SK-N-SH (cell line): ENCODE measurements at regions not wholly inside any gene's neighbourhood (a gene's known extent, or its start where the extent isn't known, plus 50 kb on each side); places are given as distances from the start of the nearest gene placed in this dataset.

Source experiments
- CTCF ChIA-PET: fragments of 300-600, 350-600 bp; formaldehyde crosslinking; extraction: SDS; loops from one replicate; lab custom pipeline; 2021; lab: Yijun Ruan, JAX
- POLR2A ChIA-PET: fragments of 350-600 bp; sonication (Branson Sonifier 250); formaldehyde crosslinking; extraction: SDS; loops from one replicate; lab custom pipeline; 2020; ENCODE audit warnings: antibody characterized with exemption, inconsistent platforms; lab: Yijun Ruan, JAX
- DNase-seq: peaks from one replicate; pipeline ENCODE4 v3.0.0; 2012
- H2AFZ ChIP-seq: fragments of 200-600 bp; sonication (generic); 2 replicates; pipeline ENCODE4 v1.8.1; 2016; ENCODE audit warnings: antibody characterized with exemption, mild to moderate bottlenecking, low read depth
- H3F3A ChIP-seq: fragments of 200-600 bp; sonication (generic); replicated peaks from 2 replicates; pipeline ENCODE3; 2016; ENCODE audit warnings: antibody characterized with exemption, mild to moderate bottlenecking; ENCODE audit not compliant: insufficient read depth
- H3K27ac ChIP-seq, 2 experiments: fragments of 200-500 bp in 1 of 2; fragments of 200-600 bp in 1 of 2; sonication (Bioruptor generic) in 1 of 2; sonication (generic), shearing (Covaris generic) in 1 of 2; 2 replicates each; pipeline versions ENCODE4 v1.5.1 to v1.6.1; 2014 to 2016; ENCODE audit warnings: low read depth in 2 of 2, inconsistent platforms in 1 of 2, low read length in 1 of 2, mild to moderate bottlenecking in 1 of 2, mixed read lengths in 1 of 2
- H3K27me3 ChIP-seq: fragments of 200-600 bp; sonication (generic), shearing (Covaris generic); 2 replicates; pipeline ENCODE4 v1.6.1; 2016; ENCODE audit warnings: mixed run types; ENCODE audit not compliant: insufficient read depth
- H3K36me3 ChIP-seq, 2 experiments: fragments of 200-500 bp in 1 of 2; fragments of 200-600 bp in 1 of 2; sonication (Bioruptor generic) in 1 of 2; sonication (generic) in 1 of 2; replicated peaks in 1 of 2; 2 replicates each; pipeline versions ENCODE3 to v1.5.1; 2014 to 2016; ENCODE audit warnings: low read length in 1 of 2, mild to moderate bottlenecking in 1 of 2; ENCODE audit not compliant: insufficient read depth in 2 of 2, control insufficient read depth in 1 of 2
- H3K4me1 ChIP-seq, 2 experiments: fragments of 200-500 bp in 1 of 2; fragments of 200-600 bp in 1 of 2; sonication (Bioruptor generic) in 1 of 2; sonication (generic), shearing (Covaris generic) in 1 of 2; 2 replicates each; pipeline versions ENCODE4 v1.5.1 to v1.6.1; 2014 to 2016; ENCODE audit warnings: low read depth in 1 of 2, low read length in 1 of 2, mixed run types in 1 of 2; ENCODE audit not compliant: insufficient read depth in 2 of 2, control insufficient read depth in 1 of 2
- H3K4me2 ChIP-seq: fragments of 200-600 bp; sonication (generic), shearing (Covaris generic); 2 replicates; pipeline ENCODE4 v1.6.1; 2017; ENCODE audit warnings: mixed run types
- H3K4me3 ChIP-seq, 2 experiments: fragments of 200-500 bp in 1 of 2; fragments of 200-600 bp in 1 of 2; sonication (Bioruptor generic) in 1 of 2; sonication (generic), shearing (Covaris generic) in 1 of 2; 2 replicates each; pipeline versions ENCODE4 v1.5.1 to v1.8.1; 2014 to 2016; ENCODE audit warnings: low read depth in 2 of 2, inconsistent platforms in 1 of 2, low read length in 1 of 2, mild to moderate bottlenecking in 1 of 2, mixed read lengths in 1 of 2, moderate library complexity in 1 of 2
- H3K79me2 ChIP-seq: fragments of 200-600 bp; sonication (generic); 2 replicates; pipeline ENCODE4 v1.8.1; 2017; ENCODE audit warnings: mild to moderate bottlenecking; ENCODE audit not compliant: insufficient read depth
- H3K9ac ChIP-seq: fragments of 200-600 bp; sonication (generic); 2 replicates; pipeline ENCODE4 v1.6.1; 2017; ENCODE audit warnings: mixed run types
- H3K9me2 ChIP-seq: fragments of 200-600 bp; sonication (generic); 2 replicates; pipeline ENCODE4 v1.6.1; 2017; ENCODE audit warnings: mixed run types
- H3K9me3 ChIP-seq: fragments of 200-600 bp; sonication (generic); 2 replicates; pipeline ENCODE4 v1.6.1; 2017; ENCODE audit warnings: mixed run types, mild to moderate bottlenecking, moderate library complexity
- H4K20me1 ChIP-seq: fragments of 200-600 bp; sonication (generic); 2 replicates; pipeline ENCODE4 v1.6.1; 2017; ENCODE audit warnings: mild to moderate bottlenecking, mixed run types; ENCODE audit not compliant: insufficient read depth
- CHD2 ChIP-seq: fragments of 150-350 bp; IDR thresholded peaks from 2 replicates; pipeline ENCODE4 v1.6.1; 2018; ENCODE audit warnings: low read length; ENCODE audit not compliant: partially characterized antibody
- ELF1 ChIP-seq: IDR thresholded peaks from 2 replicates; pipeline ENCODE4 v1.4.0; 2012
- EP300 ChIP-seq, 2 experiments: IDR thresholded peaks; 2 replicates each; pipeline versions ENCODE4 v1.4.0 to v1.6.1; 2012; ENCODE audit warnings: borderline replicate concordance in 1 of 2, low read depth in 1 of 2, low read length in 1 of 2
- EZH2phosphoT487 ChIP-seq: fragments of 200-600 bp; sonication (generic); IDR thresholded peaks from 2 replicates; pipeline ENCODE4 v1.6.1; 2017; ENCODE audit warnings: low read depth, mixed run types, mild to moderate bottlenecking, antibody characterized with exemption, moderate library complexity, borderline replicate concordance
- FOXJ3 ChIP-seq: sonication (generic); formaldehyde crosslinking; IDR thresholded peaks from 2 replicates; pipeline ENCODE4 v1.5.1; 2020; ENCODE audit warnings: mild to moderate bottlenecking, missing genetic modification reagents
- GATA2 ChIP-seq: sonication (generic); formaldehyde crosslinking; IDR thresholded peaks from 2 replicates; pipeline ENCODE4 v1.5.0; 2020; ENCODE audit warnings: mild to moderate bottlenecking, missing genetic modification reagents
- JUND ChIP-seq: IDR thresholded peaks from 2 replicates; pipeline ENCODE4 v1.4.0; 2012
- MXI1 ChIP-seq: IDR thresholded peaks from 2 replicates; pipeline ENCODE4 v1.6.1; 2012; ENCODE audit warnings: mild to moderate bottlenecking, low read depth, low read length, improper control_type of control experiment
- NFIC ChIP-seq: IDR thresholded peaks from 2 replicates; pipeline ENCODE4 v1.4.0; 2012; ENCODE audit warnings: borderline replicate concordance
- RFX5 ChIP-seq: IDR thresholded peaks from 2 replicates; pipeline ENCODE4 v1.6.1; 2012; ENCODE audit warnings: mild to moderate bottlenecking, improper control_type of control experiment, low read length
- SIN3A ChIP-seq: IDR thresholded peaks from 2 replicates; pipeline ENCODE4 v1.6.1; 2012; ENCODE audit warnings: low read depth, mild to moderate bottlenecking, low read length, moderate library complexity, borderline replicate concordance
- SMC3 ChIP-seq: IDR thresholded peaks from 2 replicates; pipeline ENCODE4 v1.6.1; 2012; ENCODE audit warnings: low read depth, low read length, improper control_type of control experiment
- TCF12 ChIP-seq: IDR thresholded peaks from 2 replicates; pipeline ENCODE4 v1.4.0; 2012
- TEAD4 ChIP-seq: IDR thresholded peaks from 2 replicates; pipeline ENCODE4 v1.4.0; 2012; ENCODE audit warnings: mild to moderate bottlenecking, borderline replicate concordance; ENCODE audit not compliant: insufficient read depth
- WGBS: methylation state at CpG from one replicate; pipeline ENCODE4 v1.1.6; 2017; ENCODE audit warnings: low lambda C conversion rate; 5-methylcytosine and 5-hydroxymethylcytosine counted together
- TF ChIP-seq, protein P1 (sequence below): IDR thresholded peaks from 2 replicates; pipeline ENCODE4; 2012
- TF ChIP-seq, protein P2 (sequence below): IDR thresholded peaks from 2 replicates; pipeline ENCODE4 v1.6.1; 2012; ENCODE audit warnings: mild to moderate bottlenecking, low read depth, low read length, moderate library complexity
- TF ChIP-seq, protein P3 (sequence below): fragments of 200-600 bp; sonication (generic); IDR thresholded peaks from 2 replicates; pipeline ENCODE4 v1.6.1; 2017; ENCODE audit warnings: antibody characterized with exemption, mild to moderate bottlenecking, moderate library complexity

DNA sequence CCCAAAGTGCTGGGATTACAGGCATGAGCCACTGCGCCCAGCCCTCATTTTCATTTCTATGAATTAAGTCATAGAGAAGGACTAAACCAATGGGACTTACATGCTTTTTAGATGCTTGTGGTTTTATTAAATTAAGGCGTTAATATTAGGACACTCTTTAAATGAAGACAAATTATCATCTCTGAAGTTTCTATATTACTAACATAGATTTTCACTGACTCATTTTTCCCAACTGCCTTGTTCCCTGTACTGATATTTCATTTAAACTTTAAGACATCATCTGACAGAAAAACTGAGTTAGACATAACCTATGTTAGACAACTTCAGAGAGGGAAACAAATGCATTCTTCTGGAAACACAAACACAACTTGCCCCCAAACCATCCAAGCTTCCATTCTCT is 99.8 kb downstream of the BTG1 start:
- Histone ChIP-seq H3K4me2 (no peak overlapping the region), H3F3A (no peaks in the 10 kb centered on the region), H3K9me3 (no peaks in the 10 kb centered on the region), H3K4me3 (no peak overlapping the region), H3K9ac (no peak overlapping the region), H3K36me3 (no peaks in the 10 kb centered on the region), H3K79me2 (no peaks in the 10 kb centered on the region), H3K9me2 (no peaks in the 10 kb centered on the region), H3K27ac (no peak overlapping the region), H4K20me1 (no peaks in the 10 kb centered on the region), H3K27me3 (no peaks in the 10 kb centered on the region), H2AFZ (no peak overlapping the region), H3K4me1 (peaks cover 0 to 10% of the 10 kb centered on the region in 2 experiments; a peak in 2 of 4 replicates)
- WGBS = 92% methylated on average over 2 of the region's 2 CpGs
- ChIA-PET POLR2A (interaction anchor here (0.7 kb wide), 1 partner anchor 100 kb away, joined by 3 read pairs; the partner anchor contains the start of gene BTG1), CTCF (no interaction called here)
- no peak for DNase-seq
- no peak for TF ChIP-seq EP300 (IDR thresholded peaks at IDR 0.05; ENCODE audit: borderline replicate concordance in 1 of 2, low read depth in 1 of 2, low read length in 1 of 2)
- no peak for TF ChIP-seq EZH2phosphoT487
- no peak for TF ChIP-seq RFX5
- no peak for TF ChIP-seq NFIC
- no peak for TF ChIP-seq CHD2
- TF ChIP-seq, protein P1, sequence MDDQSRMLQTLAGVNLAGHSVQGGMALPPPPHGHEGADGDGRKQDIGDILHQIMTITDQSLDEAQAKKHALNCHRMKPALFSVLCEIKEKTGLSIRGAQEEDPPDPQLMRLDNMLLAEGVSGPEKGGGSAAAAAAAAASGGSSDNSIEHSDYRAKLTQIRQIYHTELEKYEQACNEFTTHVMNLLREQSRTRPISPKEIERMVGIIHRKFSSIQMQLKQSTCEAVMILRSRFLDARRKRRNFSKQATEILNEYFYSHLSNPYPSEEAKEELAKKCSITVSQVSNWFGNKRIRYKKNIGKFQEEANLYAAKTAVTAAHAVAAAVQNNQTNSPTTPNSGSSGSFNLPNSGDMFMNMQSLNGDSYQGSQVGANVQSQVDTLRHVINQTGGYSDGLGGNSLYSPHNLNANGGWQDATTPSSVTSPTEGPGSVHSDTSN = no peak
- no peak for TF ChIP-seq JUND
- no peak for TF ChIP-seq SMC3
- TF ChIP-seq, protein P2, sequence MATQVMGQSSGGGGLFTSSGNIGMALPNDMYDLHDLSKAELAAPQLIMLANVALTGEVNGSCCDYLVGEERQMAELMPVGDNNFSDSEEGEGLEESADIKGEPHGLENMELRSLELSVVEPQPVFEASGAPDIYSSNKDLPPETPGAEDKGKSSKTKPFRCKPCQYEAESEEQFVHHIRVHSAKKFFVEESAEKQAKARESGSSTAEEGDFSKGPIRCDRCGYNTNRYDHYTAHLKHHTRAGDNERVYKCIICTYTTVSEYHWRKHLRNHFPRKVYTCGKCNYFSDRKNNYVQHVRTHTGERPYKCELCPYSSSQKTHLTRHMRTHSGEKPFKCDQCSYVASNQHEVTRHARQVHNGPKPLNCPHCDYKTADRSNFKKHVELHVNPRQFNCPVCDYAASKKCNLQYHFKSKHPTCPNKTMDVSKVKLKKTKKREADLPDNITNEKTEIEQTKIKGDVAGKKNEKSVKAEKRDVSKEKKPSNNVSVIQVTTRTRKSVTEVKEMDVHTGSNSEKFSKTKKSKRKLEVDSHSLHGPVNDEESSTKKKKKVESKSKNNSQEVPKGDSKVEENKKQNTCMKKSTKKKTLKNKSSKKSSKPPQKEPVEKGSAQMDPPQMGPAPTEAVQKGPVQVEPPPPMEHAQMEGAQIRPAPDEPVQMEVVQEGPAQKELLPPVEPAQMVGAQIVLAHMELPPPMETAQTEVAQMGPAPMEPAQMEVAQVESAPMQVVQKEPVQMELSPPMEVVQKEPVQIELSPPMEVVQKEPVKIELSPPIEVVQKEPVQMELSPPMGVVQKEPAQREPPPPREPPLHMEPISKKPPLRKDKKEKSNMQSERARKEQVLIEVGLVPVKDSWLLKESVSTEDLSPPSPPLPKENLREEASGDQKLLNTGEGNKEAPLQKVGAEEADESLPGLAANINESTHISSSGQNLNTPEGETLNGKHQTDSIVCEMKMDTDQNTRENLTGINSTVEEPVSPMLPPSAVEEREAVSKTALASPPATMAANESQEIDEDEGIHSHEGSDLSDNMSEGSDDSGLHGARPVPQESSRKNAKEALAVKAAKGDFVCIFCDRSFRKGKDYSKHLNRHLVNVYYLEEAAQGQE = no peak
- no peak for TF ChIP-seq TEAD4
- TF ChIP-seq SIN3A = no peak
- no peak for TF ChIP-seq GATA2 (CRISPR knock-in tag)

DNA sequence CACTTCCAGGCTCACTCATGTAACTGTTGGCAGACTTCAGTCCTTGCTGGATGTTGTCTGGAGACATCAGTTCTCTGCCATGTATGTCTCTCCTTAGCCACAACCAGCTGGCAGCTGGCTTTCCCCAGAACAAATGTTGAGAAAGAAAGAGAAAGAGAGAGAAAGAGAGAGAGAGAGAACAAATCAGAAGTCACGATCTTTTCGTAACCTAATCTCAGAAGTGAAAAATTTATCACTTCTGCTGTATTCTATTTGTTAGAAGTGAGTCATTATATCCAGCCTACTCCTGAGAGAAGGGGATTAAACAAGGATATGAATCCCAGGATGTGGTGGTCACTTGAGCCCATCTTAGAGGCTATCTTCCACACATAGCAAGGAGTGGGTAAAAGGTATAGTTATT is 101.2 kb downstream of the BTG1 start:
- DNase-seq = no peak
- TF ChIP-seq, protein P2 = no peak
- no peak for TF ChIP-seq ELF1
- TF ChIP-seq, protein P3, sequence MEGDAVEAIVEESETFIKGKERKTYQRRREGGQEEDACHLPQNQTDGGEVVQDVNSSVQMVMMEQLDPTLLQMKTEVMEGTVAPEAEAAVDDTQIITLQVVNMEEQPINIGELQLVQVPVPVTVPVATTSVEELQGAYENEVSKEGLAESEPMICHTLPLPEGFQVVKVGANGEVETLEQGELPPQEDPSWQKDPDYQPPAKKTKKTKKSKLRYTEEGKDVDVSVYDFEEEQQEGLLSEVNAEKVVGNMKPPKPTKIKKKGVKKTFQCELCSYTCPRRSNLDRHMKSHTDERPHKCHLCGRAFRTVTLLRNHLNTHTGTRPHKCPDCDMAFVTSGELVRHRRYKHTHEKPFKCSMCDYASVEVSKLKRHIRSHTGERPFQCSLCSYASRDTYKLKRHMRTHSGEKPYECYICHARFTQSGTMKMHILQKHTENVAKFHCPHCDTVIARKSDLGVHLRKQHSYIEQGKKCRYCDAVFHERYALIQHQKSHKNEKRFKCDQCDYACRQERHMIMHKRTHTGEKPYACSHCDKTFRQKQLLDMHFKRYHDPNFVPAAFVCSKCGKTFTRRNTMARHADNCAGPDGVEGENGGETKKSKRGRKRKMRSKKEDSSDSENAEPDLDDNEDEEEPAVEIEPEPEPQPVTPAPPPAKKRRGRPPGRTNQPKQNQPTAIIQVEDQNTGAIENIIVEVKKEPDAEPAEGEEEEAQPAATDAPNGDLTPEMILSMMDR = no peak
- no peak for TF ChIP-seq FOXJ3 (CRISPR knock-in tag)
- TF ChIP-seq TCF12 = no peak
- TF ChIP-seq RFX5 = no peak
- TF ChIP-seq TEAD4 = no peak
- no peak for TF ChIP-seq MXI1
- no peak for TF ChIP-seq EP300 (IDR thresholded peaks at IDR 0.05; ENCODE audit: borderline replicate concordance in 1 of 2, low read depth in 1 of 2, low read length in 1 of 2)
- Histone ChIP-seq H3K79me2 (no peaks in the 10 kb centered on the region), H3F3A (no peaks in the 10 kb centered on the region), H3K9ac (no peak overlapping the region), H3K27ac (no peak overlapping the region), H3K36me3 (no peaks in the 10 kb centered on the region), H2AFZ (no peak overlapping the region), H4K20me1 (no peaks in the 10 kb centered on the region), H3K9me3 (no peaks in the 10 kb centered on the region), H3K4me2 (no peak overlapping the region), H3K4me1 (peaks cover 0 to 5% of the 10 kb centered on the region in 2 experiments; a peak in 2 of 4 replicates), H3K27me3 (no peaks in the 10 kb centered on the region), H3K9me2 (no peaks in the 10 kb centered on the region), H3K4me3 (no peak overlapping the region)
- CTCF ChIA-PET = interaction anchor here (1.4 kb wide), 1 partner anchor 9 kb away, joined by 4 read pairs; no protein-coding TSS in a partner anchor
- POLR2A ChIA-PET = no interaction called here
- 87% methylated on average over 2 of the region's 2 CpGs for WGBS
